ENCODE measurements at regions not wholly inside any gene's neighbourhood (a gene's known extent, or its start where the extent isn't known, plus 50 kb on each side); places are given as distances from the start of the nearest gene placed in this dataset.
A peak's percentile ranks its signal among the peaks of the same experiment; 100 is the strongest.
"Not testable (repeated sequence)": the region's sequence is repeated elsewhere in the genome, so short reads cannot be mapped to it uniquely, and the experiment has no call there.

- Mint-ChIP-seq H3K27me3 (peaks cover 28% of the 10 kb centered on the region), H3K4me1 (peaks cover 8% of the 10 kb centered on the region), H3K4me3 (no peak overlapping the region), H3K27ac (no peak overlapping the region), H3K36me3 (ENCODE audit: low read depth) (no peaks in the 10 kb centered on the region), H3K9me3 (no peaks in the 10 kb centered on the region)
- ChIA-PET POLR2A (no interaction called here), CTCF (no interaction called here)
- intact Hi-C loops (cut with micrococcal nuclease): no loop called here
- ATAC-seq (ENCODE audit: low read depth): no peak
- TF ChIP-seq CTCF (IDR thresholded peaks at IDR 0.05): no peak
- no peak for DNase-seq
These were observed 191.3 kb downstream of the OR2B2 start for GRCh38 chr6:27720607-27721580.

- DNase-seq; POLR2A ChIA-PET; ATAC-seq (ENCODE audit: low read depth); H3K4me1 Mint-ChIP-seq; H3K36me3 Mint-ChIP-seq (ENCODE audit: low read depth); H3K4me3 Mint-ChIP-seq; H3K27ac Mint-ChIP-seq; intact Hi-C loops (cut with micrococcal nuclease); H3K9me3 Mint-ChIP-seq: not testable (repeated sequence)
- H3K27me3 Mint-ChIP-seq: peaks cover 24% of the 10 kb centered on the region
- CTCF ChIA-PET: interaction anchor here (0.7 kb wide), 1 partner anchor 1726 kb away, joined by 3 read pairs; no protein-coding TSS in a partner anchor
These were observed 193.2 kb downstream of the OR2B2 start for GRCh38 chr6:27719039-27719438.

- ChIA-PET POLR2A (no interaction called here), CTCF (no interaction called here)
- H3K36me3 Mint-ChIP-seq (ENCODE audit: low read depth): peaks cover 55% of the 10 kb centered on the region
- no peaks in the 10 kb centered on the region for H3K4me1 Mint-ChIP-seq
- intact Hi-C loops (cut with micrococcal nuclease): no loop called here
- no peak for ATAC-seq (ENCODE audit: low read depth)
- H3K4me3 Mint-ChIP-seq: no peak overlapping the region
- no peak for TF ChIP-seq CTCF (IDR thresholded peaks at IDR 0.05)
- DNase-seq: no peak
- no peaks in the 10 kb centered on the region for H3K9me3 Mint-ChIP-seq
- no peaks in the 10 kb centered on the region for H3K27me3 Mint-ChIP-seq
- H3K27ac Mint-ChIP-seq: no peak overlapping the region
These were observed 205.8 kb downstream of the OR2B2 start for GRCh38 chr6:27706431-27706830.

GRCh38 chr6:27700337-27700736 is 211.9 kb downstream of the OR2B2 start:
- CTCF ChIA-PET: no interaction called here
- peaks cover 39% of the 10 kb centered on the region for H3K36me3 Mint-ChIP-seq (ENCODE audit: low read depth)
- no peak for TF ChIP-seq CTCF (IDR thresholded peaks at IDR 0.05)
- H3K9me3 Mint-ChIP-seq: no peaks in the 10 kb centered on the region
- intact Hi-C loops (cut with micrococcal nuclease): no loop called here
- POLR2A ChIA-PET: interaction anchor here (0.6 kb wide), 1 partner anchor 107 kb away, joined by 3 read pairs; no protein-coding TSS in a partner anchor
- no peak overlapping the region for H3K27ac Mint-ChIP-seq
- ATAC-seq (ENCODE audit: low read depth): no peak
- H3K4me1 Mint-ChIP-seq: peaks cover 1% of the 10 kb centered on the region
- DNase-seq: no peak
- H3K27me3 Mint-ChIP-seq: no peaks in the 10 kb centered on the region
- H3K4me3 Mint-ChIP-seq: no peak overlapping the region

- no peak for DNase-seq
- peak overlapping the region; percentile 99 for H3K4me3 Mint-ChIP-seq
- peaks cover 13% of the 10 kb centered on the region for H3K36me3 Mint-ChIP-seq (ENCODE audit: low read depth)
- intact Hi-C loops (cut with micrococcal nuclease): no loop called here
- POLR2A ChIA-PET: interaction anchor here (1.0 kb wide), 1 partner anchor 548 kb away, joined by 6 read pairs; a partner anchor contains a TSS
- peaks cover 19% of the 10 kb centered on the region for H3K4me1 Mint-ChIP-seq
- peak overlapping the region; percentile 85 for H3K27ac Mint-ChIP-seq
- H3K9me3 Mint-ChIP-seq: no peaks in the 10 kb centered on the region
- no peaks in the 10 kb centered on the region for H3K27me3 Mint-ChIP-seq
- TF ChIP-seq CTCF (IDR thresholded peaks at IDR 0.05): no peak
- CTCF ChIA-PET: interaction anchor here (1.0 to 1.9 kb wide), 3 partner anchors 58 to 506 kb away, joined by 3 to 8 read pairs (median 3); no protein-coding TSS in a partner anchor
- no peak for ATAC-seq (ENCODE audit: low read depth)
These were observed 217.7 kb downstream of the OR2B2 start for GRCh38 chr6:27694547-27694874.
